Thyroid gland (tissue), 4 donors: ENCODE measurements at regions not wholly inside any gene's neighbourhood (a gene's known extent, or its start where the extent isn't known, plus 50 kb on each side); places are given as distances from the start of the nearest gene placed in this dataset.

ENCODE experiments used
- DNase-seq, 2 donors: peaks; one replicate each; pipeline ENCODE4 v3.0.0-alpha.2; 2019
- H3K27ac ChIP-seq, 3 donors: fragments of 200-600 bp; sonication (generic); 1 replicate in 2 of 3; 2 replicates in 1 of 3; pipeline ENCODE4 v1.5.1; 2016 to 2019; ENCODE audit warnings: mild to moderate bottlenecking in 1 of 3, moderate library complexity in 1 of 3
- H3K27me3 ChIP-seq: fragments of 200-600 bp; sonication (generic); one replicate; pipeline ENCODE4 v1.5.1; 2019
- H3K36me3 ChIP-seq, 2 donors: fragments of 200-600 bp; sonication (generic); one replicate each; pipeline ENCODE4 v1.5.1; 2016 to 2019
- H3K4me1 ChIP-seq, 2 donors: fragments of 200-600 bp; sonication (generic); one replicate each; pipeline ENCODE4 v1.5.1; 2017 to 2019
- H3K4me3 ChIP-seq, 3 donors: fragments of 200-600 bp; sonication (generic); replicated peaks in 1 of 3; 1 replicate in 2 of 3; 2 replicates in 1 of 3; pipeline ENCODE4 v1.5.1; 2016; ENCODE audit warnings: mild to moderate bottlenecking in 1 of 3
- H3K9me3 ChIP-seq: fragments of 200-600 bp; sonication (generic); one replicate; pipeline ENCODE4 v1.5.1; 2017
- POLR2A ChIP-seq, 2 donors: fragments of 450-650 bp; IDR thresholded peaks; one replicate each; pipeline ENCODE4 v1.6.1; 2017; ENCODE audit warnings: antibody characterized with exemption in 2 of 2, mild to moderate bottlenecking in 2 of 2, moderate library complexity in 1 of 2
- WGBS, 2 donors: methylation state at CpG; one replicate each; pipeline ENCODE4 v1.1.5; 2017; 5-methylcytosine and 5-hydroxymethylcytosine counted together
- intact Hi-C: fragments of 100-400 bp; cut with DNase I; formaldehyde crosslinking; loops from one replicate; pipeline ENCODE4 v1.15.1; 2023
- TF ChIP-seq, protein P1 (sequence below), 6 experiments: fragments of 200-600 bp in 3 of 6; fragments of 450-650 bp in 3 of 6; sonication (generic) in 3 of 6; IDR thresholded peaks; one replicate each; pipeline ENCODE4 v1.5.1; 2016 to 2019; ENCODE audit warnings: antibody characterized with exemption in 6 of 6, mild to moderate bottlenecking in 2 of 6, inconsistent platforms in 1 of 6, moderate library complexity in 1 of 6

DNA sequence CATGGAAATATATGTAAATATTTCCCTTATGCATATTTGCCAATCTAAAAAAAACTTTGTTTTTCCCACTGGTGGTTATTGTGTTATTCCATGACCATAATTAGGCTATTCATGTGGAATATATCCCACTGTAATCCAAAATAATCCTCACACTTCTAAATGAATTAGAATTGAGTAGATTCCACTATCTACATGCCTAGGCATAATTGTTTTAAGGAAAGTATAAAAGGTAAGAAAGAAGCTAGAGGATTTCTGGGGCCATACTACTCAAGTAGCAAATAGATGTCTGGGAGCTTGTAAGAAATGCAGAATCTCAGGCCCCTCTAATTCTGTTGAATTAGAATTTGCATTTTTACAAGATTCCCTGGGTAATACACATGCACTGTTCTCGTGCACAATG lies 83.5 kb upstream of the RRP15 start:
- intact Hi-C loops: no loop called here
- WGBS, 2 donors: 70 to 76% methylated on average over 1 of the region's 1 CpG
- H3K9me3 ChIP-seq: no peaks in the 10 kb centered on the region

DNA sequence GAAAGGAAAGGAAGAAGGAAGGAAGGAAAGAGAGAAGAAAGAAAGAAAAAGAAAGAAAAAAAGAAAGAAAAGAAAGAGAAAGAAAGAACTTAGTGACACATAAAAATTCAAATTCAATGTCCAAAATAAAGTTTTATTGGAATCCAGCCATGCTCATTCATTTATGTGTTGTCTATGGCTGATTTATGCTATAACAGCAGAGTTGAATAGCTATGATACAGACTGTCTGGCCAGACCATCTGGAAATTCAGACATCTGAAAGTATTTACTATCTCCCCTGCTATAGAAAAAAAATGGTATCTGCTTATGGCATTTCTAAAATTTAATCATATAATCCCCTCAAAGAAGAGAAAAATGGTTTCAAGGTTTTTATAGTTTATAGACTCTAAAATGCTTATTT lies 79.4 kb upstream of the RRP15 start:
- Histone ChIP-seq H3K27ac (no peak overlapping the region), H3K36me3 (no peaks in the 10 kb centered on the region), H3K4me3 (no peak overlapping the region), H3K4me1 (no peaks in the 10 kb centered on the region), H3K9me3 (no peaks in the 10 kb centered on the region), H3K27me3 (no peaks in the 10 kb centered on the region)
- intact Hi-C loops: no loop called here
- no peak for DNase-seq
- TF ChIP-seq, protein P1, sequence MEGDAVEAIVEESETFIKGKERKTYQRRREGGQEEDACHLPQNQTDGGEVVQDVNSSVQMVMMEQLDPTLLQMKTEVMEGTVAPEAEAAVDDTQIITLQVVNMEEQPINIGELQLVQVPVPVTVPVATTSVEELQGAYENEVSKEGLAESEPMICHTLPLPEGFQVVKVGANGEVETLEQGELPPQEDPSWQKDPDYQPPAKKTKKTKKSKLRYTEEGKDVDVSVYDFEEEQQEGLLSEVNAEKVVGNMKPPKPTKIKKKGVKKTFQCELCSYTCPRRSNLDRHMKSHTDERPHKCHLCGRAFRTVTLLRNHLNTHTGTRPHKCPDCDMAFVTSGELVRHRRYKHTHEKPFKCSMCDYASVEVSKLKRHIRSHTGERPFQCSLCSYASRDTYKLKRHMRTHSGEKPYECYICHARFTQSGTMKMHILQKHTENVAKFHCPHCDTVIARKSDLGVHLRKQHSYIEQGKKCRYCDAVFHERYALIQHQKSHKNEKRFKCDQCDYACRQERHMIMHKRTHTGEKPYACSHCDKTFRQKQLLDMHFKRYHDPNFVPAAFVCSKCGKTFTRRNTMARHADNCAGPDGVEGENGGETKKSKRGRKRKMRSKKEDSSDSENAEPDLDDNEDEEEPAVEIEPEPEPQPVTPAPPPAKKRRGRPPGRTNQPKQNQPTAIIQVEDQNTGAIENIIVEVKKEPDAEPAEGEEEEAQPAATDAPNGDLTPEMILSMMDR (IDR thresholded peaks at IDR 0.05): no peak
- TF ChIP-seq POLR2A (IDR thresholded peaks at IDR 0.05): no peak

More for the DNA sequence above, 83.5 kb upstream of the RRP15 start:
- TF ChIP-seq, protein P1 (IDR thresholded peaks at IDR 0.05): no peak
- no peak for TF ChIP-seq POLR2A (IDR thresholded peaks at IDR 0.05)
- Histone ChIP-seq H3K4me1 (no peaks in the 10 kb centered on the region), H3K36me3 (no peaks in the 10 kb centered on the region), H3K4me3 (no peak overlapping the region), H3K27ac (no peak overlapping the region), H3K27me3 (no peaks in the 10 kb centered on the region)
- DNase-seq: no peak

DNA sequence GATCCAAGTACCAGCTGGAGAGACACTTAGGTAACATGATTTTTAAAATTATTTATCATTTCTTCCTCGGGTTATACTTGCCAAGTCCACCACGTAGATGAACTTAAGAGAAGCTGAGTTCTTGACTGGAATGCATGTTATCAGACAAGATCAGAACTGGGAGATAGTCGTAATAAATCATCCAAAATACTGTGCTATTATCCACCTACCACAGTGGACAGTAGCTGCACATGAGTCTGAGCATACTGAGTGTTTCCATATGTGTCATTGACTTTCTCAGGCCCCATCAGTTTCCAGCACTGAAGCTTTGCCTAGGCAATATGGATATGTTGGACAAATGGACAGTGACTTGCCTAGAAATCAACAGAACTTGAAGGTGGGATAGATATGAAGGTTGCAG lies 77.9 kb upstream of the RRP15 start:
- no peaks in the 10 kb centered on the region for H3K4me1 ChIP-seq
- intact Hi-C loops: no loop called here
- no peaks in the 10 kb centered on the region for H3K27me3 ChIP-seq
- no peaks in the 10 kb centered on the region for H3K9me3 ChIP-seq
- DNase-seq: no peak
- no peak overlapping the region for H3K27ac ChIP-seq
- no peak for TF ChIP-seq POLR2A (IDR thresholded peaks at IDR 0.05)
- TF ChIP-seq, protein P1 (IDR thresholded peaks at IDR 0.05): no peak
- no peaks in the 10 kb centered on the region for H3K36me3 ChIP-seq
- WGBS, 2 donors: 78 to 86% methylated on average over 3 of the region's 3 CpGs
- H3K4me3 ChIP-seq: no peak overlapping the region

DNA sequence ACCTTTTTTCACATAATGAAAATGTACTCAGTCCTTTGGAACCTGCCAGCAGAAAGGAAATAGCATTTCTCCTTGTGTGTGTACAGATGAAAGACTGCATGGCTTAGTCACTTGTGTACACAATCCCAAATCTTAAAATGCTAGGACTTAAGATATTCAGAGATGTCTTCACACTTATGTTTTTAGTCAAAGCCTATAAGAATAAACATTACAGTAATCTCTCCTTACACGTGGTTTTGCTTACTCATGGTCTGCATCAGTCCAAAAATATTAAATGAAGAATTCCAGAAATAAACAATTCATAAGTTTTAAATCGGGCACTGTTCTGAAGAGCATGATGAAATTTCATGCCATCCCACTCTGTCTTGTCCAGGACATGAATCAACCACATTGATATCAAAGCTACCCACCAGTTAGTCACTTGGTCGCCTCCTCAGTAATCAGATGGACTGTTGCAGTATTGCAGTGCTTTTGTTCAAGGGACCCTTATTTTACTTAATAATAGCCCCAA lies 75.7 kb upstream of the RRP15 start:
- Histone ChIP-seq H3K27ac (no peak overlapping the region), H3K4me1 (no peaks in the 10 kb centered on the region), H3K4me3 (no peak overlapping the region), H3K36me3 (no peaks in the 10 kb centered on the region), H3K27me3 (no peaks in the 10 kb centered on the region), H3K9me3 (no peaks in the 10 kb centered on the region)
- WGBS, 2 donors: 73 to 89% methylated on average over 3 of the region's 3 CpGs
- TF ChIP-seq POLR2A (IDR thresholded peaks at IDR 0.05): no peak
- TF ChIP-seq, protein P1 (IDR thresholded peaks at IDR 0.05): no peak
- intact Hi-C loops: no loop called here
- DNase-seq: no peak

DNA sequence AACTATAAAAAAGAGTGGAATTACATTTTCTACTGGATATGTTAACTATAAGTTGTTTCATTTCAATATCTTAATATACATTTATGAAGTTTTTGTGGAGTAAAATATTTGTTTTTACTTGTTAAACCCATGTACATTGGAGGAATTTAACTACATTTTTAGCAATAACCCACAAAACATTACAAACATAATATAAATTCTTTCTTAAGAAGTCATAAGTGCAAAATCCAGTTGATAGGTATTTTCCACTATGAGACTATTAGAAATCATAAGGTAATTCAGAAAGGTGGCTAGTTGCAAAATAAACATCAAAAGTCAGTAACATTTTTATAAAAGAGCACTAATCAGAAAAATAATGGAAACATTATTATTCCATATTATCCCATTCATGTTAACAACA lies 73.9 kb upstream of the RRP15 start:
- no peak for DNase-seq
- Histone ChIP-seq H3K27ac (no peak overlapping the region), H3K27me3 (no peaks in the 10 kb centered on the region), H3K4me1 (no peaks in the 10 kb centered on the region), H3K36me3 (no peaks in the 10 kb centered on the region), H3K4me3 (no peak overlapping the region), H3K9me3 (no peaks in the 10 kb centered on the region)
- intact Hi-C loops: no loop called here
- no peak for TF ChIP-seq POLR2A (IDR thresholded peaks at IDR 0.05)
- TF ChIP-seq, protein P1 (IDR thresholded peaks at IDR 0.05): no peak
